ENCODE measurements at regions not wholly inside any gene's neighbourhood (a gene's known extent, or its start where the extent isn't known, plus 50 kb on each side); places are given as distances from the start of the nearest gene placed in this dataset.
"Not testable (repeated sequence)": the region's sequence is repeated elsewhere in the genome, so short reads cannot be mapped to it uniquely, and the experiment has no call there.

- DNase-seq = no peak
Measured at GRCh38 chr3:61448378-61448777, 113.0 kb upstream of the PTPRG start.

- no peak for DNase-seq
Measured at GRCh38 chr3:61449327-61450040, 111.9 kb upstream of the PTPRG start.

- DNase-seq = no peak
Measured at GRCh38 chr3:61450866-61451265, 110.5 kb upstream of the PTPRG start.

- no peak for DNase-seq
Measured at GRCh38 chr3:61451841-61452240, 109.5 kb upstream of the PTPRG start.

- no peak for DNase-seq
Measured at GRCh38 chr3:61452535-61453090, 108.8 kb upstream of the PTPRG start.

- no peak for DNase-seq
Measured at GRCh38 chr3:61454006-61454585, 107.3 kb upstream of the PTPRG start.

- no peak for DNase-seq
Measured at GRCh38 chr3:61454801-61455200, 106.6 kb upstream of the PTPRG start.

GRCh38 chr3:61460636-61461035 lies 100.7 kb upstream of the PTPRG start:
- DNase-seq = no peak

- no peak for DNase-seq
Measured at GRCh38 chr3:61463191-61463590, 98.2 kb upstream of the PTPRG start.

GRCh38 chr3:61464518-61465140 lies 96.7 kb upstream of the PTPRG start:
- DNase-seq = no peak

- DNase-seq = no peak
Measured at GRCh38 chr3:61466357-61466756, 95.0 kb upstream of the PTPRG start.

- DNase-seq = no peak
Measured at GRCh38 chr3:61483997-61484396, 77.4 kb upstream of the PTPRG start.

GRCh38 chr3:61493339-61493738 lies 68.0 kb upstream of the PTPRG start:
- DNase-seq = no peak

GRCh38 chr3:61494309-61494708 lies 67.1 kb upstream of the PTPRG start:
- DNase-seq = not testable (repeated sequence)

GRCh38 chr3:61497463-61497862 lies 63.9 kb upstream of the PTPRG start:
- DNase-seq = no peak

GRCh38 chr3:61505197-61505596 lies 56.2 kb upstream of the PTPRG start:
- no peak for DNase-seq

GRCh38 chr3:61507946-61508345 lies 53.4 kb upstream of the PTPRG start:
- DNase-seq = no peak

Data from CD4-positive, alpha-beta T cell treated with Interleukin-17A for 1 hour (primary cell).